GM21737 (cell line): ENCODE measurements at regions not wholly inside any gene's neighbourhood (a gene's known extent, or its start where the extent isn't known, plus 50 kb on each side); places are given as distances from the start of the nearest gene placed in this dataset.
"Not testable (repeated sequence)": the region's sequence is repeated elsewhere in the genome, so short reads cannot be mapped to it uniquely, and the experiment has no call there.

ENCODE experiments used
- ATAC-seq: cut with Tn5 transposase; IDR thresholded peaks from one replicate; pipeline ENCODE4 v1.9.1; 2021; ENCODE audit warnings: mild to moderate bottlenecking, moderate library complexity; ENCODE audit not compliant: unreplicated experiment

DNA sequence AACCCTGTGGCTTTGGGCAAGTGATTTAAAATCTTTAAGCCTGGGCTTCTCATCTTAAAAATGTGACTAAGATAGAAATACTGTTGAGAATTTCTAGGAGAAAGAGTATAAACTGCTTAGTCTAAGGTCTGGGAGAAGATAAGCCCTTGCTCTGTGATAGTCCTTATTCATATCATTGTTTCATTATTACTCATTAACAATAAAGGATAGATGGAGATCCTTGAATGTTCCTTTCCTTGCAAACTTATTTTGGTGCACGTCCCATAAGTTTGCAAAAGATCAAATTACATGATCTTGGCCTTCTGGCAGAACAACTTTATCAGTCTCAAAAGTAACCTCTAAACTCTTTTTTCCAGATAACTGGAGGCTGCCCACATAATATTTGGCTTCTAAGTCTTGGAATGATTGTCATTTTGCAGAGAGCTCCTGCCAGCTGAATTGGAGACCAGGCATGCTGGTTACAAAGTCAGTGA is 138.3 kb downstream of the FAM124B start:
- ATAC-seq = no peak

DNA sequence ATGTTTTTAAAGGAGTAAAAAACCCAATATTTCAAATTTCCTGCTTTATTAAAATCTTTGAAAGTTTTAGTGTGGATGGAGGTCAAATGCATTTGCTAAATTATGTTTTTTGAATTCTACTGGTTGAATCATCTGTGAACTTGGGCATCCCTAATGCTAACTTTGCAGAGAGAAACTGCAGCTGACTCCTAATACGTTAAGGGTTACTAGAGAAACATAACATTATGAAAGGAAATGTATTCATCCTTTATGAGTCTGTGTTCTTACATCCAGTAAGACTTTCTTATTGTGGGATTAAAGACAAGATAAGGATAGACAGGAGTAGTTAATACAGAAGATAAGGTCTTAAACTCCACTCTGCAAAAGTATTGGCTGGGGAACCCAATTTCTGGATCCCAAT is 140.6 kb downstream of the FAM124B start:
- ATAC-seq = no peak

DNA sequence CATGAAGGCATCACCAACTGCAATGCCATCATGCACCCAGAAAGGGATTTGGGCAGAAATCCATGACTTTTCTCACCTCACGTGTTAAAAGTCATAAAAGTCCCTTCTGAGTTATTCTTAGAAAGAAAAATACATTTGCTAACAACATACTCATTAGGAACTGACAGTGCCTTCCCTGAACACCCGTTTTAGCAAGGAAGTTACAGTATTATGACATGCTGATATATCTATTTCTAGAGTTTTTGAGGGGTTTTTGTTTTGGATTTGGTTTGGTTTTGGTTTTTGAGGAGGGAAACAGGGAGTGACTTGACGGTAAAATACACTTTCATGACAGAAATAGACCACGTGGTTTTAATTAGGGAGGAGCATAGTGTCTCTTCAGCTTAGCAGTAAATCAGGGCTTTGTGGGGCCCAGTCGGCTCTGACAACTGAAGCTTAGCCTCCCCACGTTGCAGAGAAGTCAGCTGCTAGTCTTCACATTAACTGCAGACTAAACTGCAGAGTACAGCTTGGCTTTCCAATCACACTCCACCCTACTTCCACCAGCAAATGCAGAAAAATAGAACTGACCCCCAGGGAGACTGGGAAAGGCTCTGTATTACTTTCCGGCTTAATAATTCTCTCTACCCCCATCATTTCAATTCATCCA is 141.4 kb downstream of the FAM124B start:
- ATAC-seq = no peak

GRCh38 chr2:224259831-224260230 is 142.1 kb downstream of the FAM124B start:
- no peak for ATAC-seq

GRCh38 chr2:224258059-224258458 is 143.8 kb downstream of the FAM124B start:
- no peak for ATAC-seq

DNA sequence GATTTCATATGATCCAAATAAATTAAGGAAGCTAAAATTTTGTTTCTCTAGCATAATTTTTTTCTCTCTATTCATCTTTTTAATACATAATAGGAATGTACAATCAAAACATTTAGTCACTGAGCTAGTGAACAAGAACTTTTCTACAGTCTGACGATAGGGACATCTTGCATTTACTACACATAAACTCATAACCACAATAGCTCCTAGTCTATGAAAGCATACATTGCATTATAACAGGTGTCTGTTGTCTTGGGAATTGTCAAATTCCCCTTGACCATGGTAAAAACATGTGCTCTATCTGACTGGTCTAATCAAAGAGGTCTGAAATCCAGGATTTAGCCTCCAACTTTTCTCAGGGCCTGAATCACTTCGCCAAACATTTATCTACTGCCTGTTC is 144.8 kb downstream of the FAM124B start:
- no peak for ATAC-seq

- ATAC-seq = no peak
These were observed 148.4 kb downstream of the FAM124B start for GRCh38 chr2:224253464-224253863.

DNA sequence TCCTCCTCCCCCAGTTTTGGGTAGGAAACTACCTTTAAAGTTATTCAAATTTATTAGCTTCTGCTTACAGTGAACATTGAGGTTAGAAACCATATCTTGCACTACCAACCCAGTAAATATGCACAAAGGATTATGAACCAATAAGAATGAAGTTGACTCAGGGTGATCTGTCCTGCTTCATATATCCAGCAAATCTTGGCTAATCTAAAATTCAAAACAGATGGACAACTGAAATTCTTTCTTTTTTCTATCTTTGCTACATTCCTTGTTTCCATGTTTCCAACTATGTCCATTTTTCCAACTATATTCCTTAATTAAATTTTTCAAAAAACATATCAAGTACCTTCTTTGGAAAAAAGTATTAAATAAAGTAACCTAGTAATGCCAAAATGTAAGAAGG is 149.3 kb downstream of the FAM124B start:
- no peak for ATAC-seq

GRCh38 chr2:224248944-224249371 is 152.9 kb downstream of the FAM124B start:
- no peak for ATAC-seq

- no peak for ATAC-seq
These were observed 159.3 kb downstream of the FAM124B start for GRCh38 chr2:224242561-224242960.

DNA sequence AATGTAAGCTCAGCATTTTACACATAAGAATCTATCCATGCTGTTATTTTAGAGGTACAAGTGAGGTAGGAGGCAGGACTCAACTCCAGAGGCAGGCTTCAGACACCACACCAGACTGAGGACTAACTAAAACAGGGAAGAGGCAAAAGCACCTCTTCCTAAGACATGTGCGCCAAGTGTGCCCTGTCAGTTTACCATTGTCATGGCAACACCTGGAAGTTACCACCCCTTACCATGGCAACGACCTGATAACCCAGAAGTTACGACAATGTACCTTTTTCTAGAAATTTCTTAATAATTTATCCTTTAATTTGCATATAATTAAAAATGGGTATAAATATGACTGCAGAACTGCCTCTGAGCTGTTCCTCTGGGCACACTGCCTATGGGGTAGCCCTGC is 160.1 kb downstream of the FAM124B start:
- ATAC-seq = no peak

DNA sequence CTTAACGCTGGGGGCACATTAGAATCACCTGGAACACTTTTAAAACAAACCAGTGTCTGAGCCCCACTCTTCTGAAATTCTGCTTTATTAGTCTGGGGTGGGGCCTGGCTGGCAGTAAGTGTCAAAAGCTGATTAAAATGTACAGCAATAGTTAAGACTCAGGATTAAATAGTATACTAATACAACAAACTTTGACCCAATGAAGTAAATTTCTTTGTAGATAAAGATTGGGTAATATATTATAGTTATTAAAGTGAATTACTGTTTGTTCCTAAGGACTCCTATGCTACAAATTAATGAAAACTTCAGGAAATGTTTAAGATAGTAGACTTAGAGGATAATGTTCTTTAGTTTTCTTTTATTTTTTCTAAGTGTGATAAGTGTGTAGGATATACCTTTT is 160.9 kb downstream of the FAM124B start:
- no peak for ATAC-seq

DNA sequence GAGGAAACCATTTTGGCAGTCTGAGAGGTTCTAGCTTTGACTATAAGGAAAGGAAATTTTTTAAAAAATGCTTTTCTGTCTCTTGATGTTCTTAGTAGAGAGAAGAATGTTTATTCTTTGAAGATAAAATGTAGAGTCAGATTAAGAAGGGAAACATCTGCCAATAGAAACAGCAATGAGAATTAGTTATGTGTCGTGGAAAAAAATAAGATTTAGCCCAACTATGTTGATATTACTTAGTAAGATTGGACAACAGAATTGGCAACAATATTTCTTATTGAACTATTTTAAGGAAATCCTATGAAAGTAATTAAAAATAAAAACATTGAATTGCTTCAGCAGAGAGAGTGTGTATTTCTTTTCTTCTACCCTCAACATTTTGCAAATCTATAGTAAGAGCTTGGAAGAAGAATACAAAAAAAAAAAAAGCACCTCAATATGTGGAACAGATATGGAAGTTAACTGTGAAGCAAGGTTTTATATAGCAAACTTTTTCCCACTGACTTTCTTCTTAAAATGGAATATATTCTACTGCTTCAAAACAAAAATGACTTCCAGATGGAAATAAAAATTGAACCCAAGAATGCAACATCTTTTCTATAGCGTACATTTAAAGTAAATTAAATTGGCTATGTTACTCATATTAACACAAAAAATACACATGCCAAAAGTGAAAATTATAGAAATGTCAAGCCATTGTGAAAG is 177.9 kb downstream of the FAM124B start:
- ATAC-seq = no peak

GRCh38 chr2:224222974-224223373 is 178.9 kb downstream of the FAM124B start:
- no peak for ATAC-seq

DNA sequence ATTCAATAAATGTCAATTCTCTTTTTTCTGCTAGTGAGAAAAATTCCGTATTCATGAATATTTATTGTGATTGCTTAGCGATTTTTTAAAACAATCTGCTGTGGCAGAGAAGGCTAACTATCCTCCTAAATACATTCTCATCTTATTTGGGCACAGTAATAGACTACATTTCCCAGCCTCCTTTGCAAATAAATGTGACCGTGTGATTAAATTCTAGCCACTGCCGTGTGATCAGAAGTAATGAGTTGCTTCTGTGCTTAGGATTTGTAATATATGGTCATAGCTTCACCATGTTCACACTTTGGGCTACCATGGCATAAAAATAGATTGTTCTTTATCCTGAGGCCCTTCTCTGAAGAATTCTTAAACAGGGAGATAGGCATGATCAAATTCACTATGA is 179.6 kb downstream of the FAM124B start:
- no peak for ATAC-seq

DNA sequence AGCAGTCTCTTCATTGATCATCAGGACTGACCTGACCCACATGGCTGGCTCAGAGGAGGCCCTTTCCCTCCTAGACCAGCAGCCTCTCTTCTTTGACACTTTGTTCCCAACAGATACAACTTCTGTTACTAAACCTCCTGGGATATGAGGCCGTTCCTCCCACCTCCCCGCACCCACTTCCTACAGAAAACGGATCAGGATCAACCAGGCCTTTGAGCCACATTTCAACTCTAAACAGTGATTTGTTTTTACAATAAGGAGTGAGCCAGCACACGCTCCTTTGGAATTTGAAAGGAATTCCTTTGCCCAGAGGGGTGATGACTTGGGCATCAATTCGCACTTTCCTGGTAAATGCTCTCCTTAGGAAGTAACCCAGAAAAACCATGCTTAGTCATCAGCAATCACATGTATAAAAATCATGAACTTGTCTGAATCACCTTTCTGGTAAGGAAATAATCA is 180.4 kb downstream of the FAM124B start:
- no peak for ATAC-seq

- no peak for ATAC-seq
These were observed 181.2 kb downstream of the FAM124B start for GRCh38 chr2:224220586-224221255.

- ATAC-seq = no peak
These were observed 180.7 kb upstream of the SERPINE2 start for GRCh38 chr2:224219781-224220180.

- no peak for ATAC-seq
These were observed 178.9 kb upstream of the SERPINE2 start for GRCh38 chr2:224217962-224218347.

DNA sequence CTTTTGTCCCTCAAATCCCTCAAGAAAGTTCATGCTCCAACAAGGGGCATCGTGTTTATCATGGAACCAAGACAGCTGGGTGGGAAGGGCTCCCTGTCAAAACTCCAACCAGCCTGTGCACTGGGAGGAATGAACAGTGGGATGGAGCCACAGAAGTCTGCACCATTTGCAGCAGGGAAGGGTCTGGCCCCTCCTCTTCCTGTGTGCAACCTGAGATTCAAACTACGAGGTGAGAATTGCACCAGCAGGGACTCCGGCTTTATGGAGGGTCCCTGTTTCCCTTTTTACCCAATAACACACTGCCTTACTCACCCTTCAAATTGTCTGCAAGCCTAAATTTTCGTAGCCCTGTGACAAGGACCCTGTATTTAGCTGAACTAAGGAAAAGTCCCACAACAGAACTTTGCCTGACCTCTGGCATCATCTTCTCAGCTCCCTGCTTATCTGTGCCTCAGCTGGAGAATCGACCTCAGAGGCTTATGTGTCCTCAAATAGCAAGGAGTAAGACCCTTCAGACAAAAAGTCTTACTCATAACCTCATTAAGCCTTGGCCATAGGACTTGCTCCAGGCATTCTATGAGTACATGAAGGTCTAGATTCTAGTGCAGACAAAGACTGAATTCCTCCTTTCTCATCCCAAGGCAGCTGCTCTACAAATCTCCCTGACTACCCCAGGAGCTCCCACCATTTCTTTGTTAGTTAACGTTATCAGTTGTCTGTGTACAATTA is 178.3 kb upstream of the SERPINE2 start:
- ATAC-seq = no peak

GRCh38 chr2:224215611-224216010 is 176.5 kb upstream of the SERPINE2 start:
- ATAC-seq = not testable (repeated sequence)
